T-cell (primary cell): ENCODE measurements at regions not wholly inside any gene's neighbourhood (a gene's known extent, or its start where the extent isn't known, plus 50 kb on each side); places are given as distances from the start of the nearest gene placed in this dataset.
"Not testable (repeated sequence)": the region's sequence is repeated elsewhere in the genome, so short reads cannot be mapped to it uniquely, and the experiment has no call there.

Source experiments
- ATAC-seq, 4 experiments: fragments of 200-7000 bp in 3 of 4; fragments of 150-1000 bp in 1 of 4; cut with Tn5 transposase; replicated peaks in 1 of 4; 1 replicate in 3 of 4; 2 replicates in 1 of 4; pipeline ENCODE4 v1.10.0; 2021; ENCODE audit warnings: moderate library complexity in 3 of 4, mild to moderate bottlenecking in 2 of 4, moderate number of reproducible peaks in 1 of 4
- CTCF ChIA-PET, 2 donors: fragments of 300-600 bp; sonication (Branson Sonifier 250); formaldehyde crosslinking; loops; one replicate each; lab custom pipeline; 2022; ENCODE audit warnings: antibody characterized with exemption in 2 of 2; lab: Charles Lee
- POLR2A ChIA-PET, 2 donors: fragments of 300-600 bp; sonication (Branson Sonifier 250); formaldehyde crosslinking; loops; one replicate each; lab custom pipeline; 2022; ENCODE audit warnings: antibody characterized with exemption in 2 of 2; lab: Charles Lee
- DNase-seq, 35 experiments: peaks; one replicate each; pipeline versions ENCODE4 v3.0.0 to v3.0.0-alpha.2; 2013 to 2023
- H3K27ac ChIP-seq: one replicate; pipeline ENCODE4 v1.5.1; 2013; ENCODE audit warnings: low read length
- H3K27me3 ChIP-seq, 2 experiments: replicated peaks in 1 of 2; 1 replicate in 1 of 2; 2 replicates in 1 of 2; pipeline versions ENCODE4 v1.6.1 to v1.7.0; 2013; ENCODE audit warnings: low read length in 1 of 2, mixed read lengths in 1 of 2; ENCODE audit not compliant: control insufficient read depth in 2 of 2, insufficient read depth in 2 of 2; ENCODE audit errors: extremely low read depth in 1 of 2
- H3K36me3 ChIP-seq, 2 donors: 1 replicate in 1 of 2; 2 replicates in 1 of 2; pipeline versions ENCODE4 v1.6.1 to v1.7.0; 2013; ENCODE audit warnings: low read length in 1 of 2; ENCODE audit not compliant: control insufficient read depth in 2 of 2, insufficient read depth in 1 of 2; ENCODE audit errors: extremely low read depth in 1 of 2
- H3K4me1 ChIP-seq, 2 experiments: 1 replicate in 1 of 2; 2 replicates in 1 of 2; pipeline versions ENCODE4 v1.6.1 to v1.7.0; 2013; ENCODE audit warnings: low read length in 2 of 2, mixed read lengths in 1 of 2; ENCODE audit not compliant: insufficient read depth in 2 of 2, control insufficient read depth in 1 of 2; ENCODE audit errors: extremely low read depth in 1 of 2
- H3K4me3 ChIP-seq, 2 donors: 1 replicate in 1 of 2; 2 replicates in 1 of 2; pipeline versions ENCODE4 v1.5.1 to v1.7.0; 2013; ENCODE audit warnings: mild to moderate bottlenecking in 2 of 2, low read length in 1 of 2, moderate library complexity in 1 of 2; ENCODE audit not compliant: control insufficient read depth in 1 of 2; ENCODE audit errors: extremely low read depth in 1 of 2
- H3K9me3 ChIP-seq: 2 replicates; pipeline ENCODE4 v1.7.0; 2013
- H3K27ac Mint-ChIP-seq, 2 donors: one replicate each; pipeline ENCODE4 v1.8.0; 2020 to 2021; ENCODE audit warnings: mild to moderate bottlenecking in 2 of 2, mixed read lengths in 2 of 2
- H3K27me3 Mint-ChIP-seq, 2 donors: one replicate each; pipeline ENCODE4 v1.8.0; 2021 to 2022; ENCODE audit warnings: mixed read lengths in 2 of 2
- H3K36me3 Mint-ChIP-seq: one replicate; pipeline ENCODE4 v1.8.0; 2021; ENCODE audit warnings: mixed read lengths
- H3K4me1 Mint-ChIP-seq, 3 donors: one replicate each; pipeline ENCODE4 v1.8.0; 2020 to 2022; ENCODE audit warnings: mixed read lengths in 3 of 3, mild to moderate bottlenecking in 1 of 3
- H3K4me3 Mint-ChIP-seq, 3 donors: one replicate each; pipeline ENCODE4 v1.8.0; 2020 to 2022; ENCODE audit warnings: mild to moderate bottlenecking in 3 of 3, mixed read lengths in 3 of 3, moderate library complexity in 3 of 3
- H3K9me3 Mint-ChIP-seq, 3 donors: one replicate each; pipeline ENCODE4 v1.8.0; 2020 to 2022; ENCODE audit warnings: mixed read lengths in 3 of 3
- WGBS: methylation state at CpG from one replicate; pipeline ENCODE4 v1.1.5; 2013; ENCODE audit warnings: missing lambda C conversion rate; ENCODE audit not compliant: insufficient coverage; 5-methylcytosine and 5-hydroxymethylcytosine counted together

GRCh38 chr5:67639976-67640375 is 443.4 kb upstream of the CD180 start:
- peaks cover 0 to 11% (median 3%) of the 10 kb centered on the region in 3 donors for H3K9me3 Mint-ChIP-seq
- no peak overlapping the region for H3K4me3 Mint-ChIP-seq
- 90% methylated on average over 2 of the region's 2 CpGs for WGBS
- Histone ChIP-seq H3K9me3 (no peaks in the 10 kb centered on the region), H3K4me1 (no peaks in the 10 kb centered on the region), H3K27ac (no peak overlapping the region), H3K36me3 (no peaks in the 10 kb centered on the region), H3K27me3 (no peaks in the 10 kb centered on the region), H3K4me3 (no peak overlapping the region)
- peaks cover 1 to 7% of the 10 kb centered on the region in 2 donors for H3K27me3 Mint-ChIP-seq
- H3K36me3 Mint-ChIP-seq: no peaks in the 10 kb centered on the region
- ATAC-seq: no peak
- no peak overlapping the region for H3K27ac Mint-ChIP-seq
- DNase-seq: no peak
- POLR2A ChIA-PET: interaction anchor here in 1 of 2 donors (0.6 kb wide), 1 partner anchor 736 kb away, joined by 3 read pairs; no protein-coding TSS in a partner anchor
- H3K4me1 Mint-ChIP-seq: no peaks in the 10 kb centered on the region
- CTCF ChIA-PET: no interaction called here

- Mint-ChIP-seq H3K4me3 (no peak overlapping the region), H3K4me1 (no peaks in the 10 kb centered on the region), H3K9me3 (peaks cover 4 to 8% (median 4%) of the 10 kb centered on the region in 3 donors), H3K27me3 (peaks cover 5 to 12% of the 10 kb centered on the region in 2 donors), H3K36me3 (no peaks in the 10 kb centered on the region), H3K27ac (no peak overlapping the region)
- no peaks in the 10 kb centered on the region for H3K27me3 ChIP-seq
- POLR2A ChIA-PET: no interaction called here
- H3K9me3 ChIP-seq: no peaks in the 10 kb centered on the region
- no peak overlapping the region for H3K27ac ChIP-seq
- no CpG with 5 or more reads among the region's 3 CpGs for WGBS
- ATAC-seq (no peak), DNase-seq (no peak)
- H3K4me3 ChIP-seq: no peak overlapping the region
- H3K36me3 ChIP-seq: no peaks in the 10 kb centered on the region
- CTCF ChIA-PET: no interaction called here
- H3K4me1 ChIP-seq: no peaks in the 10 kb centered on the region
These were observed 442.7 kb upstream of the CD180 start for GRCh38 chr5:67639313-67639712.

GRCh38 chr5:67636850-67637524 is 440.4 kb upstream of the CD180 start:
- Mint-ChIP-seq H3K27me3 (peaks cover 6 to 12% of the 10 kb centered on the region in 2 donors), H3K9me3 (peaks cover 3 to 6% (median 4%) of the 10 kb centered on the region in 3 donors), H3K36me3 (no peaks in the 10 kb centered on the region), H3K4me3 (no peak overlapping the region), H3K4me1 (no peaks in the 10 kb centered on the region), H3K27ac (no peak overlapping the region)
- POLR2A ChIA-PET: no interaction called here
- H3K9me3 ChIP-seq: no peaks in the 10 kb centered on the region
- DNase-seq (no peak), ATAC-seq (no peak)
- WGBS: no CpG with 5 or more reads among the region's 3 CpGs
- CTCF ChIA-PET: no interaction called here
- no peaks in the 10 kb centered on the region for H3K27me3 ChIP-seq
- H3K36me3 ChIP-seq: no peaks in the 10 kb centered on the region
- no peaks in the 10 kb centered on the region for H3K4me1 ChIP-seq
- H3K27ac ChIP-seq: no peak overlapping the region
- no peak overlapping the region for H3K4me3 ChIP-seq

- no peaks in the 10 kb centered on the region for H3K4me1 ChIP-seq
- Mint-ChIP-seq H3K4me3 (no peak overlapping the region), H3K27me3 (peaks cover 9 to 12% of the 10 kb centered on the region in 2 donors), H3K4me1 (no peaks in the 10 kb centered on the region), H3K36me3 (no peaks in the 10 kb centered on the region), H3K27ac (no peak overlapping the region), H3K9me3 (peaks cover 6 to 9% (median 7%) of the 10 kb centered on the region in 3 donors)
- H3K36me3 ChIP-seq: no peaks in the 10 kb centered on the region
- DNase-seq (no peak), ATAC-seq (no peak)
- ChIA-PET CTCF (no interaction called here), POLR2A (no interaction called here)
- H3K9me3 ChIP-seq: no peaks in the 10 kb centered on the region
- H3K27ac ChIP-seq: no peak overlapping the region
- H3K4me3 ChIP-seq: no peak overlapping the region
- no peaks in the 10 kb centered on the region for H3K27me3 ChIP-seq
- WGBS: 86% methylated on average over 1 of the region's 1 CpG
These were observed 439.5 kb upstream of the CD180 start for GRCh38 chr5:67636091-67636490.

GRCh38 chr5:67627079-67627478 is 430.5 kb upstream of the CD180 start:
- H3K27ac Mint-ChIP-seq, H3K9me3 ChIP-seq, CTCF ChIA-PET, DNase-seq, H3K36me3 Mint-ChIP-seq, ATAC-seq, H3K4me3 ChIP-seq, H3K4me1 ChIP-seq, H3K4me1 Mint-ChIP-seq, POLR2A ChIA-PET, H3K36me3 ChIP-seq, H3K4me3 Mint-ChIP-seq, H3K27me3 ChIP-seq, H3K27ac ChIP-seq: not testable (repeated sequence)
- Mint-ChIP-seq H3K9me3 (peaks cover 0 to 12% (median 9%) of the 10 kb centered on the region in 3 donors), H3K27me3 (peaks cover 6 to 10% of the 10 kb centered on the region in 2 donors)

GRCh38 chr5:67623078-67623477 is 426.5 kb upstream of the CD180 start:
- Histone ChIP-seq H3K27ac (no peak overlapping the region), H3K4me1 (no peaks in the 10 kb centered on the region), H3K4me3 (no peak overlapping the region), H3K36me3 (no peaks in the 10 kb centered on the region), H3K9me3 (no peaks in the 10 kb centered on the region), H3K27me3 (peaks cover 0 to 4% of the 10 kb centered on the region in 2 experiments)
- ChIA-PET CTCF (no interaction called here), POLR2A (no interaction called here)
- no peak for ATAC-seq
- WGBS: no CpG with 5 or more reads among the region's 1 CpG
- H3K9me3 Mint-ChIP-seq: peaks cover 0 to 4% (median 0%) of the 10 kb centered on the region in 3 donors
- H3K4me3 Mint-ChIP-seq: no peak overlapping the region
- no peak overlapping the region for H3K27ac Mint-ChIP-seq
- H3K4me1 Mint-ChIP-seq: peaks cover 0 to 16% (median 0%) of the 10 kb centered on the region in 3 donors
- DNase-seq: no peak
- H3K27me3 Mint-ChIP-seq: peaks cover 3 to 4% of the 10 kb centered on the region in 2 donors
- H3K36me3 Mint-ChIP-seq: no peaks in the 10 kb centered on the region
